ENCODE measurements at regions not wholly inside any gene's neighbourhood (a gene's known extent, or its start where the extent isn't known, plus 50 kb on each side); places are given as distances from the start of the nearest gene placed in this dataset.

DNA sequence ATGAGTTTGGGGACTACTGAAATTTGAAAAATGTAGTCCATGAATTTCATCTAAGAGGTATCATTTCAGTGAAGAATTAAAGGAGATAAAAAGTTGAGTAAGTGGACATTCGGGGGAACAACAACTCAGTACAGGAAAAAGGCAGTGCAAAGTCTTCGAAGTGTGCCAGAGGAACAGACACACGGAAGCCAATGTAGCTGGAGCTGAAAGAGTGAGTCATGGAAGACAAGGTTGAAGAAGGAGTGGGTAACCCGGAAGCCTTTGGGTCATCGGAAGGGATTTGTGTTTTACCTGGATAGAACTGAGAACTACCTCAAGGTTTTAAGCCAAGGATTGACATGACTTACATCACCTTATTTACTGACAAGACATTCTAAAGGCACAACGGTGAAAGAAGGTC is 733.4 kb downstream of the NCAM2 start:
- Histone ChIP-seq H3K27me3 (ENCODE audit: insufficient read depth) (no peaks in the 10 kb centered on the region), H3K36me3 (replicated peaks in 1 of 2; ENCODE audit: control insufficient read depth in 1 of 2, insufficient read depth in 2 of 2, low read length in 1 of 2) (no peaks in the 10 kb centered on the region), H3K4me2 (no peak overlapping the region), H3K27ac (ENCODE audit: low read depth in 2 of 2, low read length in 1 of 2) (no peak overlapping the region), H4K20me1 (ENCODE audit: insufficient read depth) (no peaks in the 10 kb centered on the region), H3K9ac (no peak overlapping the region), H3K9me2 (no peaks in the 10 kb centered on the region; the same call in 1 of the 2 replicates), H3K79me2 (ENCODE audit: insufficient read depth) (no peaks in the 10 kb centered on the region), H3K4me1 (ENCODE audit: control insufficient read depth in 1 of 2, insufficient read depth in 2 of 2, low read depth in 1 of 2, low read length in 1 of 2) (no peaks in the 10 kb centered on the region), H3K9me3 (no peaks in the 10 kb centered on the region), H3K4me3 (ENCODE audit: low read depth in 2 of 2, low read length in 1 of 2) (no peak overlapping the region), H2AFZ (ENCODE audit: low read depth) (no peak overlapping the region), H3F3A (replicated peaks; ENCODE audit: insufficient read depth) (peaks cover 5% of the 10 kb centered on the region)
- no peak for DNase-seq
- no peak for TF ChIP-seq TCF12 (IDR thresholded peaks at IDR 0.05)
- TF ChIP-seq NFIC (IDR thresholded peaks at IDR 0.05; ENCODE audit: borderline replicate concordance): no peak
- TF ChIP-seq MXI1 (IDR thresholded peaks at IDR 0.05; ENCODE audit: low read depth, low read length): no peak
- TF ChIP-seq FOSL2 (IDR thresholded peaks at IDR 0.05; ENCODE audit: borderline replicate concordance, low read depth): no peak
- TF ChIP-seq RXRA (IDR thresholded peaks at IDR 0.05; ENCODE audit: borderline replicate concordance, low read depth): no peak
- TF ChIP-seq EZH2phosphoT487 (IDR thresholded peaks at IDR 0.05; ENCODE audit: borderline replicate concordance, low read depth): no peak
- TF ChIP-seq, protein P1, sequence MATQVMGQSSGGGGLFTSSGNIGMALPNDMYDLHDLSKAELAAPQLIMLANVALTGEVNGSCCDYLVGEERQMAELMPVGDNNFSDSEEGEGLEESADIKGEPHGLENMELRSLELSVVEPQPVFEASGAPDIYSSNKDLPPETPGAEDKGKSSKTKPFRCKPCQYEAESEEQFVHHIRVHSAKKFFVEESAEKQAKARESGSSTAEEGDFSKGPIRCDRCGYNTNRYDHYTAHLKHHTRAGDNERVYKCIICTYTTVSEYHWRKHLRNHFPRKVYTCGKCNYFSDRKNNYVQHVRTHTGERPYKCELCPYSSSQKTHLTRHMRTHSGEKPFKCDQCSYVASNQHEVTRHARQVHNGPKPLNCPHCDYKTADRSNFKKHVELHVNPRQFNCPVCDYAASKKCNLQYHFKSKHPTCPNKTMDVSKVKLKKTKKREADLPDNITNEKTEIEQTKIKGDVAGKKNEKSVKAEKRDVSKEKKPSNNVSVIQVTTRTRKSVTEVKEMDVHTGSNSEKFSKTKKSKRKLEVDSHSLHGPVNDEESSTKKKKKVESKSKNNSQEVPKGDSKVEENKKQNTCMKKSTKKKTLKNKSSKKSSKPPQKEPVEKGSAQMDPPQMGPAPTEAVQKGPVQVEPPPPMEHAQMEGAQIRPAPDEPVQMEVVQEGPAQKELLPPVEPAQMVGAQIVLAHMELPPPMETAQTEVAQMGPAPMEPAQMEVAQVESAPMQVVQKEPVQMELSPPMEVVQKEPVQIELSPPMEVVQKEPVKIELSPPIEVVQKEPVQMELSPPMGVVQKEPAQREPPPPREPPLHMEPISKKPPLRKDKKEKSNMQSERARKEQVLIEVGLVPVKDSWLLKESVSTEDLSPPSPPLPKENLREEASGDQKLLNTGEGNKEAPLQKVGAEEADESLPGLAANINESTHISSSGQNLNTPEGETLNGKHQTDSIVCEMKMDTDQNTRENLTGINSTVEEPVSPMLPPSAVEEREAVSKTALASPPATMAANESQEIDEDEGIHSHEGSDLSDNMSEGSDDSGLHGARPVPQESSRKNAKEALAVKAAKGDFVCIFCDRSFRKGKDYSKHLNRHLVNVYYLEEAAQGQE (IDR thresholded peaks at IDR 0.05; ENCODE audit: low read depth, low read length): no peak
- TF ChIP-seq IRF3 (IDR thresholded peaks at IDR 0.05; ENCODE audit: low read depth, low read length): no peak
- no peak for TF ChIP-seq NRF1 (IDR thresholded peaks at IDR 0.05; ENCODE audit: low read depth, low read length)
- no peak for TF ChIP-seq SIN3A (IDR thresholded peaks at IDR 0.05; ENCODE audit: borderline replicate concordance, low read depth, low read length)
- no peak for TF ChIP-seq RFX5 (IDR thresholded peaks at IDR 0.05; ENCODE audit: low read length)
- no peak for TF ChIP-seq FOXJ3 (CRISPR knock-in tag; IDR thresholded peaks at IDR 0.05)
- no peak for TF ChIP-seq ZBTB33 (IDR thresholded peaks at IDR 0.05; ENCODE audit: borderline replicate concordance, low read depth)
- no peak for TF ChIP-seq GABPA (IDR thresholded peaks at IDR 0.05; ENCODE audit: low read depth)
- TF ChIP-seq JUND (IDR thresholded peaks at IDR 0.05): no peak
- no peak for TF ChIP-seq YY1 (IDR thresholded peaks at IDR 0.05; ENCODE audit: low read depth)
- TF ChIP-seq CHD2 (IDR thresholded peaks at IDR 0.05; ENCODE audit: low read length, partially characterized antibody): no peak
- TF ChIP-seq RCOR1 (IDR thresholded peaks at IDR 0.05; ENCODE audit: low read length): no peak
- ChIA-PET CTCF (no interaction called here), POLR2A (no interaction called here)
- WGBS (ENCODE audit: low lambda C conversion rate): 78% methylated on average over 6 of the region's 6 CpGs

Data from SK-N-SH (cell line).